H9 (cell line): ENCODE measurements at regions not wholly inside any gene's neighbourhood (a gene's known extent, or its start where the extent isn't known, plus 50 kb on each side); places are given as distances from the start of the nearest gene placed in this dataset.

Experiments
- DNase-seq: peaks from one replicate; pipeline ENCODE4 v3.0.0-alpha.2; 2017
- H2AFZ ChIP-seq: one replicate; pipeline ENCODE4 v1.6.1; 2013; ENCODE audit warnings: mild to moderate bottlenecking, low read length, control low read depth, moderate library complexity
- H2AK5ac ChIP-seq: 2 replicates; pipeline ENCODE4 v1.6.1; 2013; ENCODE audit warnings: low read length, control low read depth, mixed read lengths; ENCODE audit not compliant: insufficient read length
- H2BK120ac ChIP-seq: one replicate; pipeline ENCODE4 v1.6.1; 2013; ENCODE audit warnings: low read depth, mild to moderate bottlenecking, low read length, control low read depth, inconsistent platforms; ENCODE audit not compliant: poor library complexity, severe bottlenecking
- H2BK12ac ChIP-seq: 2 replicates; pipeline ENCODE4 v1.6.1; 2013; ENCODE audit warnings: low read length, control low read depth, mixed read lengths, low read depth; ENCODE audit not compliant: insufficient read length
- H2BK15ac ChIP-seq: 2 replicates; pipeline ENCODE4 v1.6.1; 2013; ENCODE audit warnings: low read depth, low read length, control low read depth
- H2BK20ac ChIP-seq: one replicate; pipeline ENCODE4 v1.6.1; 2013; ENCODE audit warnings: low read depth, mild to moderate bottlenecking, low read length, control low read depth, inconsistent platforms; ENCODE audit not compliant: poor library complexity, severe bottlenecking
- H2BK5ac ChIP-seq: 2 replicates; pipeline ENCODE4 v1.6.1; 2013; ENCODE audit warnings: low read length, control low read depth, mixed read lengths; ENCODE audit not compliant: insufficient read length
- H3K14ac ChIP-seq: 2 replicates; pipeline ENCODE4 v1.6.1; 2013; ENCODE audit warnings: low read length, control low read depth; ENCODE audit not compliant: insufficient read depth
- H3K18ac ChIP-seq: 2 replicates; pipeline ENCODE4 v1.6.1; 2013; ENCODE audit warnings: low read depth, mild to moderate bottlenecking, mixed read lengths, low read length, control low read depth; ENCODE audit not compliant: insufficient read length
- H3K23ac ChIP-seq: 2 replicates; pipeline ENCODE4 v1.6.1; 2013; ENCODE audit warnings: low read length, control low read depth, mixed read lengths, low read depth; ENCODE audit not compliant: insufficient read length
- H3K23me2 ChIP-seq: 2 replicates; pipeline ENCODE4 v1.6.1; 2013; ENCODE audit warnings: low read depth, mild to moderate bottlenecking, mixed read lengths, low read length, control low read depth; ENCODE audit not compliant: insufficient read length, poor library complexity, severe bottlenecking
- H3K27ac ChIP-seq: 2 replicates; pipeline ENCODE4 v1.5.1; 2013; ENCODE audit warnings: low read length, control low read depth, mixed read lengths, low read depth; ENCODE audit not compliant: insufficient read length
- H3K27me3 ChIP-seq: 2 replicates; pipeline ENCODE4 v1.6.1; 2013; ENCODE audit warnings: low read length, control low read depth, inconsistent platforms; ENCODE audit not compliant: insufficient read depth
- H3K4ac ChIP-seq: 2 replicates; pipeline ENCODE4 v1.6.1; 2013; ENCODE audit warnings: low read depth, mild to moderate bottlenecking, control low read depth, inconsistent platforms, low read length, moderate library complexity
- H3K4me1 ChIP-seq: 2 replicates; pipeline ENCODE4 v1.6.1; 2013; ENCODE audit warnings: low read length, control low read depth, inconsistent platforms; ENCODE audit not compliant: insufficient read depth
- H3K4me2 ChIP-seq: 2 replicates; pipeline ENCODE4 v1.6.1; 2013; ENCODE audit warnings: low read length, control low read depth, mixed read lengths; ENCODE audit not compliant: insufficient read length, insufficient read depth
- H3K56ac ChIP-seq: 2 replicates; pipeline ENCODE4 v1.6.1; 2013; ENCODE audit warnings: low read depth, mild to moderate bottlenecking, mixed read lengths, low read length, control low read depth; ENCODE audit not compliant: insufficient read length
- H3K79me1 ChIP-seq: 2 replicates; pipeline ENCODE4 v1.6.1; 2013; ENCODE audit warnings: low read depth, mild to moderate bottlenecking, moderate library complexity, low read length, control low read depth, inconsistent platforms; ENCODE audit not compliant: insufficient read depth, poor library complexity, severe bottlenecking
- H3K79me2 ChIP-seq: 2 replicates; pipeline ENCODE4 v1.6.1; 2013; ENCODE audit warnings: low read length, control low read depth, inconsistent platforms; ENCODE audit not compliant: insufficient read depth
- H3K9ac ChIP-seq: 2 replicates; pipeline ENCODE4 v1.6.1; 2013; ENCODE audit warnings: low read length, control low read depth, mixed read lengths; ENCODE audit not compliant: insufficient read length; ENCODE audit errors: extremely low read depth
- H3K9me3 ChIP-seq: one replicate; pipeline ENCODE4 v1.6.1; 2013; ENCODE audit warnings: low read depth, low read length, inconsistent platforms; ENCODE audit not compliant: control insufficient read depth
- H3T11ph ChIP-seq: one replicate; pipeline ENCODE4 v1.6.1; 2013; ENCODE audit warnings: mild to moderate bottlenecking, low read length, control low read depth, inconsistent platforms
- H4K20me1 ChIP-seq: one replicate; pipeline ENCODE4 v1.6.1; 2013; ENCODE audit not compliant: control insufficient read depth, insufficient read length, insufficient read depth
- H4K5ac ChIP-seq: 2 replicates; pipeline ENCODE4 v1.6.1; 2013; ENCODE audit warnings: low read depth, mild to moderate bottlenecking, mixed read lengths, low read length, control low read depth; ENCODE audit not compliant: insufficient read length
- H4K8ac ChIP-seq: replicated peaks from 2 replicates; pipeline ENCODE4 v1.6.1; 2013; ENCODE audit warnings: low read length, control low read depth, mixed read lengths, low read depth; ENCODE audit not compliant: insufficient read length
- H4K91ac ChIP-seq: 2 replicates; pipeline ENCODE4 v1.6.1; 2013; ENCODE audit warnings: low read depth, mild to moderate bottlenecking, moderate library complexity, mixed read lengths, low read length, control low read depth; ENCODE audit not compliant: insufficient read length
- H3K27ac Mint-ChIP-seq, 3 experiments: 2 replicates in 2 of 3; 3 replicates in 1 of 3; pipeline ENCODE4 v1.8.0; 2020 to 2021; ENCODE audit warnings: mixed read lengths in 3 of 3, mild to moderate bottlenecking in 1 of 3, moderate library complexity in 1 of 3
- H3K27me3 Mint-ChIP-seq: 2 replicates; pipeline ENCODE4 v1.8.0; 2021; ENCODE audit warnings: low read depth, mild to moderate bottlenecking, moderate library complexity, mixed read lengths
- H3K36me3 Mint-ChIP-seq, 3 experiments: 2 replicates in 2 of 3; 3 replicates in 1 of 3; pipeline ENCODE4 v1.8.0; 2020 to 2021; ENCODE audit warnings: low read depth in 3 of 3, mixed read lengths in 3 of 3; ENCODE audit not compliant: insufficient read depth in 1 of 3
- H3K4me1 Mint-ChIP-seq, 2 experiments: 2 replicates each; pipeline ENCODE4 v1.8.0; 2020; ENCODE audit warnings: mixed read lengths in 2 of 2
- H3K4me3 Mint-ChIP-seq, 2 experiments: 2 replicates in 1 of 2; 3 replicates in 1 of 2; pipeline ENCODE4 v1.8.0; 2020 to 2021; ENCODE audit warnings: mild to moderate bottlenecking in 2 of 2, mixed read lengths in 2 of 2, moderate library complexity in 1 of 2
- H3K9me3 Mint-ChIP-seq, 2 experiments: 2 replicates in 1 of 2; 3 replicates in 1 of 2; pipeline ENCODE4 v1.8.0; 2020; ENCODE audit warnings: mild to moderate bottlenecking in 2 of 2, mixed read lengths in 2 of 2, moderate library complexity in 1 of 2
- CTCF ChIP-seq: fragments of 200-600 bp; sonication (generic); conservative IDR thresholded peaks from 3 replicates; pipeline ENCODE4 v1.8.0; 2021; ENCODE audit warnings: antibody characterized with exemption, mild to moderate bottlenecking
- WGBS: extraction: QIAGEN DNeasy Blood & Tissue Kit; methylation state at CpG from one replicate; pipeline ENCODE4 v1.1.7; 2013; ENCODE audit warnings: missing lambda C conversion rate, low lambda C conversion rate, mixed read lengths; ENCODE audit not compliant: insufficient read length; ENCODE audit errors: extremely low coverage; 5-methylcytosine and 5-hydroxymethylcytosine counted together

GRCh38 chr13:90103099-90103784, 1244.2 kb upstream of the MIR17HG start:
- Histone ChIP-seq H3K9ac (no peak overlapping the region), H3K14ac (no peak overlapping the region)
- no peak for TF ChIP-seq CTCF

More at GRCh38 chr13:90103099-90103784, 1244.2 kb upstream of the MIR17HG start:
- Histone ChIP-seq H3K23ac (no peak overlapping the region), H3K4me2 (no peak overlapping the region), H2BK12ac (no peak overlapping the region), H3K4me1 (no peaks in the 10 kb centered on the region; the same call in 1 of the 2 replicates), H3K9me3 (no peaks in the 10 kb centered on the region), H2BK120ac (no peak overlapping the region), H3K56ac (no peak overlapping the region), H2BK5ac (no peak overlapping the region), H3T11ph (no peak overlapping the region), H3K18ac (no peak overlapping the region), H3K23me2 (no peaks in the 10 kb centered on the region), H3K79me2 (no peaks in the 10 kb centered on the region), H3K27ac (no peak overlapping the region), H3K79me1 (no peaks in the 10 kb centered on the region), H3K27me3 (no peaks in the 10 kb centered on the region), H4K91ac (no peak overlapping the region), H4K20me1 (no peaks in the 10 kb centered on the region), H2BK20ac (no peak overlapping the region), H2BK15ac (no peak overlapping the region), H4K5ac (no peak overlapping the region), H2AK5ac (no peak overlapping the region), H2AFZ (no peak overlapping the region), H4K8ac (no peak overlapping the region), H3K4ac (no peak overlapping the region)
- no peak overlapping the region; a peak in 1 of 7 replicates for H3K27ac Mint-ChIP-seq
- peaks cover 14 to 21% of the 10 kb centered on the region in 2 experiments for H3K4me1 Mint-ChIP-seq
- no peak for DNase-seq
- no peaks in the 10 kb centered on the region; the same call in 1 of the 2 replicates for H3K27me3 Mint-ChIP-seq
- no CpG with 5 or more reads among the region's 4 CpGs for WGBS
- H3K36me3 Mint-ChIP-seq, result peaks cover 0 to 13% (median 12%) of the 10 kb centered on the region in 3 experiments; a peak in 4 of 7 replicates
- H3K9me3 Mint-ChIP-seq, result peaks cover 0 to 7% of the 10 kb centered on the region in 2 experiments; a peak in 3 of 5 replicates
- H3K4me3 Mint-ChIP-seq, result no peak overlapping the region
